ENCODE measurements at regions not wholly inside any gene's neighbourhood (a gene's known extent, or its start where the extent isn't known, plus 50 kb on each side); places are given as distances from the start of the nearest gene placed in this dataset.

GRCh38 chr3:189551007-189551406 lies 80.2 kb upstream of the TP63 start:
- Histone ChIP-seq H2BK15ac (ENCODE audit: low read depth, low read length) (no peak overlapping the region), H4K5ac (ENCODE audit: low read depth, low read length) (no peak overlapping the region), H3K9ac (ENCODE audit: low read depth, low read length) (no peak overlapping the region), H3K4me1 (ENCODE audit: control insufficient read depth, insufficient read depth, low read length) (no peaks in the 10 kb centered on the region), H2AK9ac (replicated peaks; ENCODE audit: low read depth, low read length, poor library complexity) (no peak overlapping the region), H3K23ac (ENCODE audit: low read depth, low read length) (no peak overlapping the region), H3K4me3 (ENCODE audit: insufficient read depth, low read depth, low read length) (no peak overlapping the region), H3K36me3 (ENCODE audit: control insufficient read depth, insufficient read depth, low read length) (no peaks in the 10 kb centered on the region), H2BK5ac (ENCODE audit: low read depth, low read length, poor library complexity, severe bottlenecking) (no peak overlapping the region), H3K27ac (ENCODE audit: insufficient read depth, low read length) (no peak overlapping the region), H3K56ac (ENCODE audit: extremely low read depth, insufficient read depth, low read length) (no peak overlapping the region), H2BK20ac (ENCODE audit: low read depth, low read length) (no peak overlapping the region), H2AK5ac (ENCODE audit: low read depth, low read length) (no peak overlapping the region), H4K8ac (ENCODE audit: low read depth in 2 of 2, low read length in 2 of 2) (no peak overlapping the region), H3K4me2 (ENCODE audit: low read depth, low read length) (no peak overlapping the region), H4K20me1 (ENCODE audit: insufficient read depth, low read length) (no peaks in the 10 kb centered on the region), H3K14ac (replicated peaks; ENCODE audit: low read depth, low read length) (no peak overlapping the region), H2AFZ (replicated peaks; ENCODE audit: low read length, poor library complexity) (no peak overlapping the region), H4K91ac (ENCODE audit: insufficient read depth, low read depth, low read length) (no peak overlapping the region), H3K79me1 (ENCODE audit: low read depth in 1 of 2, low read length in 2 of 2) (no peaks in the 10 kb centered on the region), H3K9me3 (ENCODE audit: control insufficient read depth, insufficient read depth, low read length) (no peaks in the 10 kb centered on the region), H3K9me1 (ENCODE audit: insufficient read depth, low read length) (no peaks in the 10 kb centered on the region), H3K4ac (ENCODE audit: low read depth, low read length) (no peak overlapping the region), H3K18ac (ENCODE audit: low read depth, low read length) (no peak overlapping the region), H3K27me3 (ENCODE audit: control insufficient read depth, insufficient read depth, low read length) (no peaks in the 10 kb centered on the region), H2BK120ac (ENCODE audit: low read depth, low read length) (no peak overlapping the region)
- DNase-seq, result no peak
- no peak for ATAC-seq (ENCODE audit: low read depth)
- intact Hi-C loops (cut with micrococcal nuclease) (no loop called here), in situ Hi-C loops (cut with MboI; ENCODE audit: low sequenced_read_pairs) (no loop called here), dilution Hi-C loops (cut with HindIII; ENCODE audit: low sequenced_read_pairs, unreplicated experiment) (no loop called here)
- BruUV-seq (replicated peaks), result no TSS peak
- WGBS, 2 experiments (ENCODE audit: extremely low coverage in 2 of 2, insufficient read length in 1 of 2), result no CpG with 5 or more reads among the region's 2 CpGs
- CTCF ChIA-PET, result interaction anchor here (0.6 kb wide), 1 partner anchor 108 kb away, joined by 3 read pairs; no protein-coding TSS in a partner anchor
- POLR2A ChIA-PET (ENCODE audit: unreplicated experiment), result no interaction called here
- TF ChIP-seq CTCF (conservative IDR thresholded peaks at IDR 0.05; ENCODE audit: low read depth, low read length) (no peak), ELK1 (IDR thresholded peaks at IDR 0.05; ENCODE audit: borderline replicate concordance, low read depth, low read length) (no peak), MAFK (IDR thresholded peaks at IDR 0.05; ENCODE audit: low read depth, low read length) (no peak), CEBPB (IDR thresholded peaks at IDR 0.05; ENCODE audit: low read depth, low read length) (no peak), CHD1 (IDR thresholded peaks at IDR 0.05; ENCODE audit: low read depth, low read length) (no peak), RAD21 (IDR thresholded peaks at IDR 0.05; ENCODE audit: low read length) (no peak), RFX5 (IDR thresholded peaks at IDR 0.05; ENCODE audit: low read depth, low read length) (no peak), POLR2A (IDR thresholded peaks at IDR 0.05; ENCODE audit: low read depth, low read length) (no peak), FOS (IDR thresholded peaks at IDR 0.05; ENCODE audit: low read depth, low read length) (no peak), BHLHE40 (IDR thresholded peaks at IDR 0.05; ENCODE audit: low read depth, low read length) (no peak), RCOR1 (IDR thresholded peaks at IDR 0.05; ENCODE audit: insufficient replicate concordance, low read length) (no peak), MAZ (IDR thresholded peaks at IDR 0.05; ENCODE audit: borderline replicate concordance, low read depth, low read length) (no peak)
